ENCODE measurements at regions not wholly inside any gene's neighbourhood (a gene's known extent, or its start where the extent isn't known, plus 50 kb on each side); places are given as distances from the start of the nearest gene placed in this dataset.

DNA sequence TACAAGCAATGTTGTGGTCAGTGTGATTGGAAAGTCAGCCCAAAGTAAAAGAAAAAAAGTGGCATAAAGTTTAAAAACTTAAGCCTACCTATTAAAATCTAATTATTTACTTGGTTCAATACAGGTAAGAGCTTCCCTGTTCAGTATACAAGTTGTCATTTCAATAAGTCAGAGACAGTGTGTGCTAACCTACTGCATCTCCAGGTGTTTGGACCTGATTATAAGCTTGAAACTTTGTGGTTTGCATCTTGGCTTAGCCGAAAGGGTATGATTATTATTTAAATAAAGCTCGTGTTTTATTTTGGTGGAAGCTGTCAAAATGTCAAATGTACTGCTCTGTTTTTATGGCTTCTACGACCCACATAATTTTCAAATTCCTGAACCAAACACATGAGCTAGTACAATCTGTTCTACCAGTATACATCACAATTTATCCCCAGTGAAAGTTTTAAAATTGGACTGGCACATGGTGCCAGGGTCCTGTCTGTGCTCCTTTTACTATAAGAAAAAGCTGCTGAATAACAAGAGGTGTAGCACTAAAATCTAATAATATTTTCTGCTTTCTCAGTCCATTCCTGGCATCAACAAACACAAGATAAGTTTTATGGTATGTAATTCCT, 103.9 kb upstream of the ANO3 start:
- TF ChIP-seq, protein P1, sequence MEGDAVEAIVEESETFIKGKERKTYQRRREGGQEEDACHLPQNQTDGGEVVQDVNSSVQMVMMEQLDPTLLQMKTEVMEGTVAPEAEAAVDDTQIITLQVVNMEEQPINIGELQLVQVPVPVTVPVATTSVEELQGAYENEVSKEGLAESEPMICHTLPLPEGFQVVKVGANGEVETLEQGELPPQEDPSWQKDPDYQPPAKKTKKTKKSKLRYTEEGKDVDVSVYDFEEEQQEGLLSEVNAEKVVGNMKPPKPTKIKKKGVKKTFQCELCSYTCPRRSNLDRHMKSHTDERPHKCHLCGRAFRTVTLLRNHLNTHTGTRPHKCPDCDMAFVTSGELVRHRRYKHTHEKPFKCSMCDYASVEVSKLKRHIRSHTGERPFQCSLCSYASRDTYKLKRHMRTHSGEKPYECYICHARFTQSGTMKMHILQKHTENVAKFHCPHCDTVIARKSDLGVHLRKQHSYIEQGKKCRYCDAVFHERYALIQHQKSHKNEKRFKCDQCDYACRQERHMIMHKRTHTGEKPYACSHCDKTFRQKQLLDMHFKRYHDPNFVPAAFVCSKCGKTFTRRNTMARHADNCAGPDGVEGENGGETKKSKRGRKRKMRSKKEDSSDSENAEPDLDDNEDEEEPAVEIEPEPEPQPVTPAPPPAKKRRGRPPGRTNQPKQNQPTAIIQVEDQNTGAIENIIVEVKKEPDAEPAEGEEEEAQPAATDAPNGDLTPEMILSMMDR (IDR thresholded peaks at IDR 0.05), result no peak
- TF ChIP-seq POLR2AphosphoS5 (IDR thresholded peaks at IDR 0.05; ENCODE audit: low read depth, low read length), result no peak
